CD4-positive, alpha-beta memory T cell (primary cell): ENCODE measurements at regions not wholly inside any gene's neighbourhood (a gene's known extent, or its start where the extent isn't known, plus 50 kb on each side); places are given as distances from the start of the nearest gene placed in this dataset.

Source experiments
- CTCF ChIA-PET: fragments of 350-600 bp; sonication (Branson Sonifier 250); formaldehyde crosslinking; loops from one replicate; lab custom pipeline; 2021; ENCODE audit warnings: inconsistent platforms; ENCODE audit not compliant: partially characterized antibody; lab: Charles Lee
- POLR2A ChIA-PET: fragments of 350-600 bp; sonication (Branson Sonifier 250); formaldehyde crosslinking; loops from one replicate; lab custom pipeline; 2021; ENCODE audit not compliant: partially characterized antibody; lab: Charles Lee
- DNase-seq, 5 donors: peaks; one replicate each; pipeline versions ENCODE4 v3.0.0 to v3.0.0-alpha.2; 2020 to 2022; ENCODE audit warnings: mixed read lengths in 1 of 5
- H3K27ac ChIP-seq: one replicate; pipeline ENCODE4 v1.7.0; 2013; ENCODE audit warnings: low read depth, low read length
- H3K27me3 ChIP-seq: 2 replicates; pipeline ENCODE4 v1.7.0; 2013; ENCODE audit warnings: mild to moderate bottlenecking, low read length, moderate library complexity; ENCODE audit not compliant: insufficient read depth
- H3K36me3 ChIP-seq: 2 replicates; pipeline ENCODE4 v1.7.0; 2013; ENCODE audit warnings: mild to moderate bottlenecking, low read length, moderate library complexity; ENCODE audit not compliant: insufficient read depth
- H3K4me1 ChIP-seq: 2 replicates; pipeline ENCODE4 v1.7.0; 2013; ENCODE audit warnings: mild to moderate bottlenecking, low read length, moderate library complexity; ENCODE audit not compliant: insufficient read depth
- H3K4me3 ChIP-seq, 2 donors: one replicate each; pipeline ENCODE4 v1.7.0; 2013; ENCODE audit warnings: low read length in 2 of 2, mild to moderate bottlenecking in 1 of 2
- H3K9me3 ChIP-seq, 2 donors: one replicate each; pipeline ENCODE4 v1.7.0; 2013; ENCODE audit warnings: low read length in 2 of 2, control low read depth in 1 of 2; ENCODE audit not compliant: control insufficient read depth in 1 of 2
- H3K27ac Mint-ChIP-seq, 7 donors: one replicate each; pipeline ENCODE4 v1.8.0; 2020 to 2021; ENCODE audit warnings: mixed read lengths in 7 of 7, mild to moderate bottlenecking in 6 of 7, inconsistent platforms in 3 of 7, moderate library complexity in 3 of 7
- H3K27me3 Mint-ChIP-seq, 2 donors: one replicate each; pipeline ENCODE4 v1.8.0; 2020 to 2021; ENCODE audit warnings: mixed read lengths in 2 of 2
- H3K36me3 Mint-ChIP-seq, 2 donors: one replicate each; pipeline ENCODE4 v1.8.0; 2020 to 2021; ENCODE audit warnings: mixed read lengths in 2 of 2, inconsistent platforms in 1 of 2, mild to moderate bottlenecking in 1 of 2
- H3K4me1 Mint-ChIP-seq, 4 donors: one replicate each; pipeline ENCODE4 v1.8.0; 2020 to 2021; ENCODE audit warnings: mixed read lengths in 4 of 4, mild to moderate bottlenecking in 1 of 4
- H3K4me3 Mint-ChIP-seq, 8 donors: one replicate each; pipeline ENCODE4 v1.8.0; 2020 to 2021; ENCODE audit warnings: mixed read lengths in 8 of 8, mild to moderate bottlenecking in 7 of 8, moderate library complexity in 6 of 8, inconsistent platforms in 3 of 8
- H3K9me3 Mint-ChIP-seq, 8 donors: one replicate each; pipeline ENCODE4 v1.8.0; 2020 to 2021; ENCODE audit warnings: mixed read lengths in 8 of 8, mild to moderate bottlenecking in 5 of 8, inconsistent platforms in 3 of 8, moderate library complexity in 1 of 8
- intact Hi-C: fragments of 100-400 bp; cut with micrococcal nuclease; formaldehyde crosslinking; loops from one replicate; pipeline ENCODE4 v1.15.1; 2023

DNA sequence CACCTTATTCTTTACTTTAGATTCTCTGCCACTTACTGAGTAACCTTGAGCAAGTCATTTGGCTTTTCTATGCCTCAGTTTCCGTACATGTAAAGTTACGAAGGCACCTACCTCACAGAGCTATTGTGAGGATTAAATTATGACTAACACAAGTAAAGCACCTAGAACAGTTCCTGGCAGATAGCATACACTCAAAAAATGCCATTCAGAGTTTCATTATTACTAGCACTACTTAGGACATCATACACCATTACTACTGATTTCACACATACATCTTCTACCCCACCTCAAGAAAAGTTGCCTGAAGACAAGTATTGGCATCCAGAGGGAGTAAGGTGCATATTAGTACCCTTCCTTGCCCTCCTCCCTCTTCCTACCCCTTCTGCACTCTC, 107.8 kb downstream of the OGFRL1 start:
- H3K4me3 Mint-ChIP-seq, result no peak overlapping the region
- no peaks in the 10 kb centered on the region for H3K4me1 ChIP-seq
- ChIA-PET POLR2A (no interaction called here), CTCF (interaction anchor here (1.7 kb wide), 1 partner anchor 11 kb away, joined by 5 read pairs; no protein-coding TSS in a partner anchor)
- no peaks in the 10 kb centered on the region for H3K9me3 Mint-ChIP-seq
- H3K9me3 ChIP-seq, result no peaks in the 10 kb centered on the region
- H3K27me3 ChIP-seq, result no peaks in the 10 kb centered on the region
- H3K36me3 ChIP-seq, result no peaks in the 10 kb centered on the region
- intact Hi-C loops, result no loop called here
- DNase-seq, result no peak
- no peak overlapping the region for H3K27ac ChIP-seq
- H3K36me3 Mint-ChIP-seq, result no peaks in the 10 kb centered on the region
- H3K4me3 ChIP-seq, result no peak overlapping the region
- H3K4me1 Mint-ChIP-seq, result no peaks in the 10 kb centered on the region
- H3K27ac Mint-ChIP-seq, result no peak overlapping the region
- peaks cover 6 to 11% of the 10 kb centered on the region in 2 donors for H3K27me3 Mint-ChIP-seq

DNA sequence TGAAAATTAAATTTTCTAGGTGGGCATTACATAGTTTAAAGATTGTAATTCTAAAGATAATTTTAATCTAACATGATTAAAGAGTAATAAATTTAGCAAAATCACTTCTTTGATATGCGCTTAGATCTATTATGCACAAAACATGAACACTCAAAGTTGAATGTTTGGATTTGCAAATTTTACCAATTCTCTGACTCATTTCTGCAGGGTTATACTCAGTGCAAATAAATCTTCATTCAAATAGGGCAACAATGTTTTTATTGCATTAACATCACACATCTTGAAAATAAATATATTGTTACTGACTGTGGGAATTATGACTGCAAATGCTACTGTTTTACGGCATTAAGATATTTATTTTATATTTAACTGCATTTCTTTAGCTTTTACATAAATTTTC, 110.7 kb downstream of the OGFRL1 start:
- peaks cover 1 to 9% of the 10 kb centered on the region in 2 donors for H3K27me3 Mint-ChIP-seq
- no peak overlapping the region for H3K27ac Mint-ChIP-seq
- H3K4me1 ChIP-seq, result no peaks in the 10 kb centered on the region
- H3K36me3 Mint-ChIP-seq, result no peaks in the 10 kb centered on the region
- intact Hi-C loops, result no loop called here
- H3K36me3 ChIP-seq, result no peaks in the 10 kb centered on the region
- H3K4me3 ChIP-seq, result no peak overlapping the region
- ChIA-PET CTCF (interaction anchor here (1.1 kb wide), 1 partner anchor 11 kb away, joined by 4 read pairs; no protein-coding TSS in a partner anchor), POLR2A (no interaction called here)
- DNase-seq, result no peak
- no peaks in the 10 kb centered on the region for H3K9me3 ChIP-seq
- no peaks in the 10 kb centered on the region for H3K4me1 Mint-ChIP-seq
- no peaks in the 10 kb centered on the region for H3K27me3 ChIP-seq
- H3K4me3 Mint-ChIP-seq, result no peak overlapping the region
- H3K27ac ChIP-seq, result no peak overlapping the region
- H3K9me3 Mint-ChIP-seq, result no peaks in the 10 kb centered on the region

DNA sequence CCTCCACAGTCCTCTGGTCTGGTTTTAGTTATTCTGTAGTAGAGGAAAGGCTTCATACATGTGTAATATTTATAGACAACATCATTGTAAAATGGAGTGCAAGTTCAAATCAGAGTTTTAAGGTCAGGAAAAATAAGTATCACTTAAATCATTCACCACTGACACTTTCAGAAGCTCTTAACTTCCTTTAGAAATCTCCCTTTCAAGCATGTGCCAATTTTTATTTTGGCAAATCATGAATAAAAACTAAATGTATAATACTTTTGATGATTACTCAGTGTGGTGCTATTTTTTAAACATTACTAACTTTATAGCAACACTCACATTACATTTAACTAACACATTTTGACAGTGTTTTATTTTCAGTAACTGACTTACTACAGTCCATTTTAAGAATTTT, 112.2 kb downstream of the OGFRL1 start:
- H3K36me3 Mint-ChIP-seq, result no peaks in the 10 kb centered on the region
- H3K4me3 Mint-ChIP-seq, result no peak overlapping the region
- no peak overlapping the region for H3K27ac Mint-ChIP-seq

DNA sequence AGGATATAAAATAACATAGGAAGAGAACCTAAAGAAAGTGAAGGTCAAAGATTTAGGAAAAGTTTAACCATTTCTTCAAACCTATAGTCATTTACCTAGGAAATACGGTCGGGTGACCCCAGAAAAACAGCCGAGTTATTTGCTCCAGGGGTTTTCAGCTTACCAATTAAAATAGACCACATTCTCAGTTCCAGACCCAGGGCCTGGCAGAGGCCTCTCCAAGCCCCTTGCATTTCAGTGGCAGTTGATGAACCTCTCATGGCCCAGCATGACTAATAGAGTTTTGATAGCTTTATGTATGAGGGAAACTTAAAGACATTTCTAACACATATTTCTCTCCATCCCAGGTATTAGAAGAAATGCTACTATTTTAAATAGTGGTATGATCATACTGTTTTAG, 113.5 kb downstream of the OGFRL1 start:
- POLR2A ChIA-PET, result no interaction called here
- H3K4me1 Mint-ChIP-seq, result no peaks in the 10 kb centered on the region
- H3K27ac Mint-ChIP-seq, result no peak overlapping the region
- peaks cover 9 to 11% of the 10 kb centered on the region in 2 donors for H3K27me3 Mint-ChIP-seq
- CTCF ChIA-PET, result no interaction called here
- intact Hi-C loops, result no loop called here
- Histone ChIP-seq H3K9me3 (no peaks in the 10 kb centered on the region), H3K27me3 (no peaks in the 10 kb centered on the region), H3K36me3 (no peaks in the 10 kb centered on the region), H3K27ac (no peak overlapping the region), H3K4me3 (no peak overlapping the region), H3K4me1 (no peaks in the 10 kb centered on the region)
- H3K36me3 Mint-ChIP-seq, result no peaks in the 10 kb centered on the region
- H3K4me3 Mint-ChIP-seq, result no peak overlapping the region
- no peaks in the 10 kb centered on the region for H3K9me3 Mint-ChIP-seq
- DNase-seq, result no peak

More for the DNA sequence above, 112.2 kb downstream of the OGFRL1 start:
- H3K9me3 Mint-ChIP-seq, result no peaks in the 10 kb centered on the region
- Histone ChIP-seq H3K4me1 (no peaks in the 10 kb centered on the region), H3K27ac (no peak overlapping the region), H3K27me3 (no peaks in the 10 kb centered on the region), H3K9me3 (no peaks in the 10 kb centered on the region), H3K4me3 (no peak overlapping the region), H3K36me3 (no peaks in the 10 kb centered on the region)
- ChIA-PET POLR2A (no interaction called here), CTCF (no interaction called here)
- intact Hi-C loops, result no loop called here
- DNase-seq, result no peak
- no peaks in the 10 kb centered on the region for H3K4me1 Mint-ChIP-seq
- peaks cover 4 to 13% of the 10 kb centered on the region in 2 donors for H3K27me3 Mint-ChIP-seq

DNA sequence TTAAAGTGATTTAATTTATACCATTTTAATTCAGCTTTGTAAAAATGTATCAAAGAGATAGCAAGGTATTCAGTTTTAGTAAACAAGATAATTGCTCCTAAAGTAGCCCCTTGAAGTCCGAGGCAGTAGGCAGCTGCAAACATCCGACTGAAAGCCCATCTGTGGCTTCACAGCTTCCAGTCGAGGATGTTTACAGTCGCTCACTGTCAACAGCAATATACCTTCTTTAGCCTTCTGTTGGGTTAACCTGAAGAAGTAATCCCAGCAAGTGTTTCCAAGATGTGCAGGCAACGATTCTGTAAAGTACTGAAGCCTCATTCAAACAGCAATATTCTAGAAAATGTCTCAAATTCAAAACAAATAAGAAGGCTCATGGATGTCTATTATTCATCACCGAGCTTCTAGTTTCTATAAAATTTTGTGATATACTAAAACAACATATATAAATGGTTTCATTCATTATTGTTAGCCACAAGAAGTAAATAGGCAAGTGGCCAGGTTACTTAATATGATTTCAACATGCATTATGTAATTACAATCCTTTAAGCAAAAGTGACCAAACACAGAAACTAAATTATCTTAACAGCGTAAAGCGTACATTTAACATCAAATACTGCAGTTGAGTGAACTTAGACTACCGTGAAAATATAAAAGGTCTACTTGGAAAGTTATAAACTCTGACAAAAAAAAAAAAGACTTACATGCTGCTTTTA, 115.0 kb downstream of the OGFRL1 start:
- no peaks in the 10 kb centered on the region for H3K9me3 Mint-ChIP-seq
- CTCF ChIA-PET, result no interaction called here
- no peak overlapping the region for H3K4me3 Mint-ChIP-seq
- no peaks in the 10 kb centered on the region for H3K36me3 ChIP-seq
- H3K27ac ChIP-seq, result no peak overlapping the region
- H3K27ac Mint-ChIP-seq, result no peak overlapping the region
- no peaks in the 10 kb centered on the region for H3K9me3 ChIP-seq
- POLR2A ChIA-PET, result no interaction called here
- no peaks in the 10 kb centered on the region for H3K27me3 ChIP-seq
- H3K4me1 Mint-ChIP-seq, result no peaks in the 10 kb centered on the region
- no peaks in the 10 kb centered on the region for H3K4me1 ChIP-seq
- no peak for DNase-seq
- peaks cover 6 to 14% of the 10 kb centered on the region in 2 donors for H3K27me3 Mint-ChIP-seq
- intact Hi-C loops, result no loop called here
- no peaks in the 10 kb centered on the region for H3K36me3 Mint-ChIP-seq
- no peak overlapping the region for H3K4me3 ChIP-seq

DNA sequence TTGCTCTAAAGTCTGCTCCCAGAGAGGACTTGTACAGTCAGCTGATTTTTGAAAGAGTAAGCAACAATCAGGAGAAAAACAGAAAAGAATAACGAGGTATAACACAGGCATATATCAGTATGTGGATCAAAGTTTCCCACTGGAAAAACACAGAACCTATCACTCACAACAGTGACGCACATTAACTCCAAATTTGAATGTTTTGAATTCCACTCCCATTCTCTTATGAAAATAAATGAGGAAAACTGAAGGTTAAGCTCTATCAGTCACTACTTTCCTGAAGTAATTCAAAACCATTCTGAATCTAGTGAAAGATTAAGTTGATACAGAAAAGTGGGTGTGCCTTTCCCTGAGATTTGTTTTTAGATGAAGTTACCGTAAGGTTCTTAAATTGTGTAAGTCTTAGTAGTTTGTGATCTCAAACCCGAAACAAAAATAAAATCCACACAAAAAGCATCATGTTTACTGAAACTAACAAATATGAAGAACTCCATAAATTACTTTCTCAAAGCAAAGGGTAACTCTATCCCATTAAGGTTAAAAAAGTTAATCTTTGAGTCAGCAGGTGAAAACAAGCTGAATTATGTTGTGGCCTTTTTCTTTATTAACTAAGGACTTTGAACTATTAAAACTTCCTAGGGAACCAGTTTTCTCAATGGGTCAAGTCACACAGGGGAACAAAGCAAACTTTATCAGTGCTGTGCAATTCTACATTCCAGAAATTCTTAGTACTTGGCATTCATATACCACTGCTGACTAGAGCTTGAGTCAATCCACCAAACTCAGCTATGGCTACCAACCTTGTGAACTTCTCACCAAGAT, 115.7 kb downstream of the OGFRL1 start:
- Histone ChIP-seq H3K27me3 (no peaks in the 10 kb centered on the region), H3K27ac (no peak overlapping the region), H3K36me3 (no peaks in the 10 kb centered on the region), H3K9me3 (no peaks in the 10 kb centered on the region), H3K4me3 (no peak overlapping the region), H3K4me1 (no peaks in the 10 kb centered on the region)
- H3K4me1 Mint-ChIP-seq, result no peaks in the 10 kb centered on the region
- no peaks in the 10 kb centered on the region for H3K9me3 Mint-ChIP-seq
- H3K36me3 Mint-ChIP-seq, result no peaks in the 10 kb centered on the region
- H3K4me3 Mint-ChIP-seq, result no peak overlapping the region
- CTCF ChIA-PET, result no interaction called here
- H3K27me3 Mint-ChIP-seq, result peaks cover 7 to 14% of the 10 kb centered on the region in 2 donors
- intact Hi-C loops, result no loop called here
- DNase-seq, result no peak
- POLR2A ChIA-PET, result no interaction called here
- no peak overlapping the region for H3K27ac Mint-ChIP-seq

DNA sequence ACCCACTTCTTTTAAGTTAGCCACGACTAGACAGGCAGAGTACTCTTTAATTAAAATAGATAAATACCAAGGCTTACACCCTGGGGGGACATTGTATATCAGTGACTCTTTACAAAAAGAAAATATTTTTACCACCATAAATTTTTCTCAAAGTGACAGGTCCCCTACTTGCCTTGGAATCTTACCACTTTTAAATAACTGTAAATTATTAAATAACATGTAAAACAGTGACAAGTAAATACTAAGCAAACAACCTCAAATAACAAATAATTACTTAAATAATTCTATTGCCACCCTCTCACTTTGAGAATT, 116.3 kb downstream of the OGFRL1 start:
- POLR2A ChIA-PET, result no interaction called here
- CTCF ChIA-PET, result no interaction called here
- H3K4me3 ChIP-seq, result no peak overlapping the region
- DNase-seq, result no peak
- no peak overlapping the region for H3K27ac ChIP-seq
- no peaks in the 10 kb centered on the region for H3K36me3 Mint-ChIP-seq
- intact Hi-C loops, result no loop called here
- H3K27me3 Mint-ChIP-seq, result peaks cover 7 to 14% of the 10 kb centered on the region in 2 donors
- H3K27me3 ChIP-seq, result no peaks in the 10 kb centered on the region
- no peaks in the 10 kb centered on the region for H3K9me3 Mint-ChIP-seq
- no peak overlapping the region for H3K27ac Mint-ChIP-seq
- no peaks in the 10 kb centered on the region for H3K9me3 ChIP-seq
- H3K36me3 ChIP-seq, result no peaks in the 10 kb centered on the region
- no peak overlapping the region for H3K4me3 Mint-ChIP-seq
- H3K4me1 ChIP-seq, result no peaks in the 10 kb centered on the region
- no peaks in the 10 kb centered on the region for H3K4me1 Mint-ChIP-seq
